KMS-11 (cell line): ENCODE measurements at regions not wholly inside any gene's neighbourhood (a gene's known extent, or its start where the extent isn't known, plus 50 kb on each side); places are given as distances from the start of the nearest gene placed in this dataset.

Experiments used
- H2AFZ ChIP-seq: fragments of 200-600 bp; sonication (generic); 2 replicates; pipeline ENCODE4 v1.6.1; 2016; ENCODE audit warnings: antibody characterized with exemption, mixed run types, low read depth
- H3K27ac ChIP-seq: fragments of 200-600 bp; sonication (generic); 2 replicates; pipeline ENCODE4 v1.6.1; 2016; ENCODE audit warnings: mild to moderate bottlenecking, mixed run types
- H3K27me3 ChIP-seq: fragments of 200-600 bp; sonication (generic); 2 replicates; pipeline ENCODE4 v1.6.1; 2017; ENCODE audit warnings: mild to moderate bottlenecking, low read depth, mixed run types, moderate library complexity; ENCODE audit not compliant: insufficient read depth
- H3K36me3 ChIP-seq: fragments of 200-600 bp; sonication (generic); 2 replicates; pipeline ENCODE4 v1.6.1; 2017; ENCODE audit warnings: mild to moderate bottlenecking, mixed run types; ENCODE audit not compliant: insufficient read depth
- H3K4me1 ChIP-seq: fragments of 200-600 bp; sonication (generic); 2 replicates; pipeline ENCODE4 v1.6.1; 2016; ENCODE audit warnings: mild to moderate bottlenecking, low read depth, mixed run types; ENCODE audit not compliant: poor library complexity, severe bottlenecking
- H3K4me2 ChIP-seq: fragments of 200-600 bp; sonication (generic); 2 replicates; pipeline ENCODE4 v1.7.0; 2016; ENCODE audit warnings: mild to moderate bottlenecking, mixed run types
- H3K4me3 ChIP-seq: fragments of 200-600 bp; sonication (generic); IDR thresholded peaks from 2 replicates; pipeline ENCODE4 v1.6.1; 2017; ENCODE audit warnings: low read depth, low read length, mixed read lengths; ENCODE audit not compliant: insufficient read depth
- H3K79me2 ChIP-seq: fragments of 200-600 bp; sonication (generic); 2 replicates; pipeline ENCODE4 v1.6.1; 2016; ENCODE audit warnings: low read depth, mixed run types; ENCODE audit not compliant: insufficient read depth
- H3K9ac ChIP-seq: fragments of 200-600 bp; sonication (generic); 2 replicates; pipeline ENCODE4 v1.6.1; 2016; ENCODE audit warnings: mild to moderate bottlenecking, mixed run types
- H4K20me1 ChIP-seq: fragments of 200-600 bp; sonication (generic); 2 replicates; pipeline ENCODE4 v1.6.1; 2016; ENCODE audit warnings: mild to moderate bottlenecking, mixed run types; ENCODE audit not compliant: insufficient read depth
- TF ChIP-seq, protein P1 (sequence below): fragments of 200-600 bp; sonication (generic); conservative IDR thresholded peaks from 2 replicates; pipeline ENCODE4 v1.6.1; 2017; ENCODE audit warnings: low read depth, mild to moderate bottlenecking, antibody characterized with exemption, low read length, moderate library complexity, mixed read lengths

DNA sequence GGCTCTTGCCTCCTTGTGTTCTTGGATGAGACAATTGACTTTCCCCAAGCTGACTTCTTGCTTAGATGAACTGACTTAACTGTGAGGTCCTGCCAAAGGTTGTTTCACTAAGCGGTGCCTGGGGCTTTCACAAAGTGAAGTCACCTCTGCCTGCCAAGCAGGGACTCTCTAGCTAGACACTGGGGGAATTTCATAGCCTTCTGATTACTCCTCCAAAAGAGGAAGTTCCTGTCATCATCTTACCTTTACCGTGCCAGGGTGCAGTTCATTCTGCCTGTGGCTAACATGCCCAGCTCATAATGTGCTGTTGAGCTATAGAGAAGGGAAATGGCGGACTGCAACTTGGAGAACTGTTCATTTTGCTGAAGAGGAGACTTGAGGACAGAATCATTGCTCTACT, 472.0 kb upstream of the WWC1 start:
- TF ChIP-seq, protein P1, sequence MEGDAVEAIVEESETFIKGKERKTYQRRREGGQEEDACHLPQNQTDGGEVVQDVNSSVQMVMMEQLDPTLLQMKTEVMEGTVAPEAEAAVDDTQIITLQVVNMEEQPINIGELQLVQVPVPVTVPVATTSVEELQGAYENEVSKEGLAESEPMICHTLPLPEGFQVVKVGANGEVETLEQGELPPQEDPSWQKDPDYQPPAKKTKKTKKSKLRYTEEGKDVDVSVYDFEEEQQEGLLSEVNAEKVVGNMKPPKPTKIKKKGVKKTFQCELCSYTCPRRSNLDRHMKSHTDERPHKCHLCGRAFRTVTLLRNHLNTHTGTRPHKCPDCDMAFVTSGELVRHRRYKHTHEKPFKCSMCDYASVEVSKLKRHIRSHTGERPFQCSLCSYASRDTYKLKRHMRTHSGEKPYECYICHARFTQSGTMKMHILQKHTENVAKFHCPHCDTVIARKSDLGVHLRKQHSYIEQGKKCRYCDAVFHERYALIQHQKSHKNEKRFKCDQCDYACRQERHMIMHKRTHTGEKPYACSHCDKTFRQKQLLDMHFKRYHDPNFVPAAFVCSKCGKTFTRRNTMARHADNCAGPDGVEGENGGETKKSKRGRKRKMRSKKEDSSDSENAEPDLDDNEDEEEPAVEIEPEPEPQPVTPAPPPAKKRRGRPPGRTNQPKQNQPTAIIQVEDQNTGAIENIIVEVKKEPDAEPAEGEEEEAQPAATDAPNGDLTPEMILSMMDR, result no peak
- Histone ChIP-seq H3K79me2 (no peaks in the 10 kb centered on the region), H3K4me1 (no peaks in the 10 kb centered on the region), H3K36me3 (no peaks in the 10 kb centered on the region), H3K4me2 (no peak overlapping the region), H3K27me3 (no peaks in the 10 kb centered on the region), H3K9ac (no peak overlapping the region), H4K20me1 (no peaks in the 10 kb centered on the region), H3K4me3 (no peak overlapping the region), H3K27ac (no peak overlapping the region), H2AFZ (no peak overlapping the region)

DNA sequence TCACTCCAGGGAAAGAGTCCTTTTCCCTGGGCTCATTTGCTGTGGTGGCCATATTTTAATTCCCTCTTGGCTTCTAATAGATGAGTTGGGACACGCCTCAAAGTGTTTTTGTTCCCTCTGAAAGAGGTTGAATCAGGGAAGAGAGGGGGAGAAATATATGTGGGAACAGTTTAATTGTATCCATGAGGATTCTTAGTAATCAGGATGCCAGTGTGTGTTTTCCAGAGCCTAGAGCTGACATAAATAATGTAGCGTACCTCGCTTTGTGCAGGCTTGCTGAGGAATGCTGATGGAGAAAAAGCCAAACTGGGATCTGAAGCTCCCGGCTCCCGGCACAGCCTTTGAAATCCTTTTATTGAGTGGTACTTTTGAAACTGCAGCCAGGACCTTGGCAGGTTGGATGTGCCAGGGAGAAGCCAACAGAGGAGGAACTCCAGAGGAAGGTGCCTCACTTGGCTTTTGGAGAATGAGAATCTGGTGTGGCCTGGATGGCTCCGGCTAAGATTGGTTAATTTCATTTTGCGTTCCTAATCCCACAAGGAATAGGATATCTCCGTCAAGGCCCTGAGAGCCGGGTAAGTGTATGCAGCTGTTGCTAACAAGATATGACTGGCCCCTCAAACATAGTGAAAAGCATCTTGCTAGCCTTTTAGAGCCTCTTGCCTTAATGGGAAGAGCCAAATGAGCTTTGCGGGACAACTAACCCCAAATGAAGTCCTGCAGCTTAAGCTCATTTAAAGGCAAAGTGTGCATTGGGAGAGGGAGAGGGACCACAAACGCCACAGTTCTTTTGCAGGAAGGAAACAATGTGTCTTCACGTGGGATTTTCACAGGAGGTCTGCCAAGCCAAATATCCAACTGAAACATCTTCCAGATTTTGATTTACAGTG, 471.1 kb upstream of the WWC1 start:
- Histone ChIP-seq H3K4me2 (no peak overlapping the region), H3K9ac (no peak overlapping the region), H3K27ac (no peak overlapping the region), H3K27me3 (no peaks in the 10 kb centered on the region), H3K36me3 (no peaks in the 10 kb centered on the region), H3K79me2 (no peaks in the 10 kb centered on the region), H3K4me3 (no peak overlapping the region), H4K20me1 (no peaks in the 10 kb centered on the region), H3K4me1 (no peaks in the 10 kb centered on the region), H2AFZ (no peak overlapping the region)
- TF ChIP-seq, protein P1, result no peak

- H4K20me1 ChIP-seq, result no peaks in the 10 kb centered on the region
- no peaks in the 10 kb centered on the region for H3K79me2 ChIP-seq
Observed at GRCh38 chr5:167821151-167821550, 470.3 kb upstream of the WWC1 start.

DNA sequence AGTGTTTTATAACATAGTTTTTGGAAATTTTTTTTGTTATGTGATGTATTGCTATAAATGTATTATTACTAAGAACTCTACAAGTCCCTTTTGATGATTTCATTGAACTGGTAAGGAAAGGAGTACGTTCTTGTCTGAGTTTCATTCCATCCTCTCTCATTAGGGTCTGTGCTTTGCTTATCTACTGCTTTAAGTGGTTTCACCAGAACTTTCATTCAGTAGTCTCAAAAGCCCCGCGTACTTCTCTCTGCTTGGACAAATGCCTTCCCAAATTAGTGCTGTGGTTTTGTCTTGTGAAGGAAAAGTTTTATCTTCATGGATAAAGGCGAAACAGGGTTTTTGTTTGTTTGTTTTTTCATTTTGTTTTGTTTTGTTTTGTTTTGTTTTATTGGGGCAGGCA, 469.8 kb upstream of the WWC1 start:
- Histone ChIP-seq H4K20me1 (no peaks in the 10 kb centered on the region), H3K36me3 (no peaks in the 10 kb centered on the region), H3K4me3 (no peak overlapping the region), H3K9ac (no peak overlapping the region), H2AFZ (no peak overlapping the region), H3K79me2 (no peaks in the 10 kb centered on the region), H3K4me2 (no peak overlapping the region), H3K27me3 (no peaks in the 10 kb centered on the region), H3K4me1 (no peaks in the 10 kb centered on the region), H3K27ac (no peak overlapping the region)
- TF ChIP-seq, protein P1, result no peak

More at GRCh38 chr5:167821151-167821550, 470.3 kb upstream of the WWC1 start:
- no peak overlapping the region for H2AFZ ChIP-seq
- no peak overlapping the region for H3K4me2 ChIP-seq
- H3K4me3 ChIP-seq, result no peak overlapping the region
- H3K27ac ChIP-seq, result no peak overlapping the region
- no peak overlapping the region for H3K9ac ChIP-seq
- H3K4me1 ChIP-seq, result no peaks in the 10 kb centered on the region
- H3K27me3 ChIP-seq, result no peaks in the 10 kb centered on the region
- TF ChIP-seq, protein P1, result no peak
- no peaks in the 10 kb centered on the region for H3K36me3 ChIP-seq
